Uterus (tissue), 3 donors: ENCODE measurements at regions not wholly inside any gene's neighbourhood (a gene's known extent, or its start where the extent isn't known, plus 50 kb on each side); places are given as distances from the start of the nearest gene placed in this dataset.

ENCODE experiments used
- DNase-seq, 2 donors: peaks; one replicate each; pipeline ENCODE4 v3.0.0-alpha.2; 2019 to 2020
- H3K27ac ChIP-seq, 2 donors: fragments of 200-600 bp; sonication (generic); 1 replicate in 1 of 2; 2 replicates in 1 of 2; pipeline ENCODE4 v1.5.1; 2016 to 2018
- H3K27me3 ChIP-seq, 2 donors: fragments of 200-600 bp; sonication (generic); one replicate each; pipeline ENCODE4 v1.5.1; 2018 to 2019; ENCODE audit warnings: control low read depth in 1 of 2
- H3K36me3 ChIP-seq, 2 donors: fragments of 200-600 bp; sonication (generic); one replicate each; pipeline ENCODE4 v1.5.1; 2019; ENCODE audit warnings: control low read depth in 1 of 2
- H3K4me1 ChIP-seq, 2 donors: fragments of 200-600 bp; sonication (generic); one replicate each; pipeline ENCODE4 v1.5.1; 2018 to 2019; ENCODE audit warnings: control low read depth in 1 of 2
- H3K4me3 ChIP-seq, 2 donors: fragments of 200-600 bp; sonication (generic); 1 replicate in 1 of 2; 2 replicates in 1 of 2; pipeline ENCODE4 v1.5.1; 2018 to 2019; ENCODE audit warnings: mild to moderate bottlenecking in 1 of 2
- H3K9me3 ChIP-seq, 2 donors: fragments of 200-600 bp; sonication (generic); one replicate each; pipeline ENCODE4 v1.5.1; 2019; ENCODE audit warnings: control low read depth in 1 of 2
- POLR2A ChIP-seq, 2 donors: fragments of 450-650 bp; IDR thresholded peaks; one replicate each; pipeline ENCODE4 v1.6.1; 2016; ENCODE audit warnings: antibody characterized with exemption in 2 of 2, mild to moderate bottlenecking in 1 of 2, moderate library complexity in 1 of 2
- intact Hi-C: fragments of 100-400 bp; cut with DNase I; formaldehyde crosslinking; loops from one replicate; pipeline ENCODE4 v1.15.1; 2023; ENCODE audit warnings: low total_unique reads
- TF ChIP-seq, protein P1 (sequence below), 4 experiments: fragments of 200-600 bp in 2 of 4; fragments of 450-650 bp in 2 of 4; sonication (generic) in 2 of 4; IDR thresholded peaks; one replicate each; pipeline ENCODE4 v1.5.1; 2016 to 2019; ENCODE audit warnings: antibody characterized with exemption in 4 of 4, mild to moderate bottlenecking in 2 of 4, moderate library complexity in 1 of 4
- donor health status: DM: yes; HTN: yes; CAD: no.

DNA sequence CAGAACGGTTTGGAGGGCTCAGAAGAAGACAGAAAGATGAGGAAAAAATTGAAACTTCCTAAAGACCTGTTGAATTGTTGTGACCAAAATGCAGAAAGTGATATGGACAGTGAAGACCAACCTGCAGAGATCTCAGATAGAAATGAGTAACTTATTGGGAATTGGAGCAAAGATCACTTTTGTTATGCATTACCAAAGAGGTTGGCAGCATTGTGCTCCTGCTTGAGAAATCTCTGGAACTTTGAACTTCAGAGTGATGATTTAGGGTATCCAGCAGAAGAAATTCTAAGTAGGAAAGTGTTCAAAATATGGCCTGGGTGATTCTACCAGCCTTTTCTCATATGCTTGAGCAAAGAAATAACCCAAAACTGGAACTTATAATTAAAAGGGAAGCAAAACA, 136.0 kb downstream of the GJA1 start:
- H3K27ac ChIP-seq: no peak overlapping the region
- no peaks in the 10 kb centered on the region for H3K9me3 ChIP-seq
- H3K4me3 ChIP-seq: no peak overlapping the region
- TF ChIP-seq, protein P1, sequence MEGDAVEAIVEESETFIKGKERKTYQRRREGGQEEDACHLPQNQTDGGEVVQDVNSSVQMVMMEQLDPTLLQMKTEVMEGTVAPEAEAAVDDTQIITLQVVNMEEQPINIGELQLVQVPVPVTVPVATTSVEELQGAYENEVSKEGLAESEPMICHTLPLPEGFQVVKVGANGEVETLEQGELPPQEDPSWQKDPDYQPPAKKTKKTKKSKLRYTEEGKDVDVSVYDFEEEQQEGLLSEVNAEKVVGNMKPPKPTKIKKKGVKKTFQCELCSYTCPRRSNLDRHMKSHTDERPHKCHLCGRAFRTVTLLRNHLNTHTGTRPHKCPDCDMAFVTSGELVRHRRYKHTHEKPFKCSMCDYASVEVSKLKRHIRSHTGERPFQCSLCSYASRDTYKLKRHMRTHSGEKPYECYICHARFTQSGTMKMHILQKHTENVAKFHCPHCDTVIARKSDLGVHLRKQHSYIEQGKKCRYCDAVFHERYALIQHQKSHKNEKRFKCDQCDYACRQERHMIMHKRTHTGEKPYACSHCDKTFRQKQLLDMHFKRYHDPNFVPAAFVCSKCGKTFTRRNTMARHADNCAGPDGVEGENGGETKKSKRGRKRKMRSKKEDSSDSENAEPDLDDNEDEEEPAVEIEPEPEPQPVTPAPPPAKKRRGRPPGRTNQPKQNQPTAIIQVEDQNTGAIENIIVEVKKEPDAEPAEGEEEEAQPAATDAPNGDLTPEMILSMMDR (IDR thresholded peaks at IDR 0.05): no peak
- no peak for TF ChIP-seq POLR2A (IDR thresholded peaks at IDR 0.05)
- intact Hi-C loops: no loop called here
- no peaks in the 10 kb centered on the region for H3K36me3 ChIP-seq
- no peaks in the 10 kb centered on the region for H3K4me1 ChIP-seq
- DNase-seq: no peak
- H3K27me3 ChIP-seq: no peaks in the 10 kb centered on the region

GRCh38 chr6:121573481-121573880, 138.0 kb downstream of the GJA1 start:
- DNase-seq: no peak
- TF ChIP-seq POLR2A (IDR thresholded peaks at IDR 0.05): no peak
- TF ChIP-seq, protein P1 (IDR thresholded peaks at IDR 0.05): no peak
- H3K9me3 ChIP-seq: no peaks in the 10 kb centered on the region
- intact Hi-C loops: no loop called here
- no peak overlapping the region for H3K4me3 ChIP-seq
- H3K27ac ChIP-seq: peak overlapping the region in 1 of 2 donors; percentile 70
- H3K27me3 ChIP-seq: no peaks in the 10 kb centered on the region
- no peaks in the 10 kb centered on the region for H3K4me1 ChIP-seq
- no peaks in the 10 kb centered on the region for H3K36me3 ChIP-seq

- Histone ChIP-seq H3K27ac (no peak overlapping the region), H3K9me3 (no peaks in the 10 kb centered on the region), H3K27me3 (no peaks in the 10 kb centered on the region), H3K4me3 (no peak overlapping the region), H3K4me1 (no peaks in the 10 kb centered on the region), H3K36me3 (no peaks in the 10 kb centered on the region)
- DNase-seq: no peak
- intact Hi-C loops: no loop called here
- TF ChIP-seq POLR2A (IDR thresholded peaks at IDR 0.05): no peak
- TF ChIP-seq, protein P1 (IDR thresholded peaks at IDR 0.05): no peak
Observed at GRCh38 chr6:121578216-121578615, 142.8 kb downstream of the GJA1 start.

- Histone ChIP-seq H3K36me3 (no peaks in the 10 kb centered on the region), H3K4me1 (no peaks in the 10 kb centered on the region), H3K27me3 (no peaks in the 10 kb centered on the region), H3K4me3 (no peak overlapping the region), H3K27ac (no peak overlapping the region), H3K9me3 (no peaks in the 10 kb centered on the region)
- intact Hi-C loops: no loop called here
- TF ChIP-seq, protein P1 (IDR thresholded peaks at IDR 0.05): no peak
- TF ChIP-seq POLR2A (IDR thresholded peaks at IDR 0.05): no peak
- DNase-seq: no peak
Observed at GRCh38 chr6:121579478-121579877, 144.0 kb downstream of the GJA1 start.

DNA sequence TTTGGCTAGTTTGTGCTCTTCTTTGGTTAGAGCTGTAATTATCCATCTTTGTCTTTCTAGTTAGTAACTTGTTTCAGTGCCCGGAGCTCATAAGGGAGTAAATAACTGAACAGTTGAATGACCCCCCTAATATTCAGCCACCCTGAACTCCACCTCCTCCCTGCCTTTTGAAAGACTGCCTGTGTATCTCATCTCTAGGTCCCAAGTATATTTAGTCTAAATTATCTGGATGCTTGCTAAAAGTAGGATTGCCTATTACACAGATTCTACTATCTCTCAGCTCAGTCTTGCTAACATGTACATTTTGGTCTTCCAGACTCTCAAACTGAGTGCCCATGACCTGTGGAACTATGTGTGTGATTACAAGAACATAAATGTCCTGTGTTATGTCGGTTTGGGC, 145.9 kb downstream of the GJA1 start:
- Histone ChIP-seq H3K27ac (no peak overlapping the region), H3K9me3 (no peaks in the 10 kb centered on the region), H3K4me3 (no peak overlapping the region), H3K4me1 (no peaks in the 10 kb centered on the region), H3K27me3 (no peaks in the 10 kb centered on the region), H3K36me3 (no peaks in the 10 kb centered on the region)
- no peak for TF ChIP-seq POLR2A (IDR thresholded peaks at IDR 0.05)
- TF ChIP-seq, protein P1 (IDR thresholded peaks at IDR 0.05): no peak
- no peak for DNase-seq
- intact Hi-C loops: no loop called here
